Type B pancreatic cell (in vitro differentiated cells): ENCODE measurements at regions not wholly inside any gene's neighbourhood (a gene's known extent, or its start where the extent isn't known, plus 50 kb on each side); places are given as distances from the start of the nearest gene placed in this dataset.

Experiments used
- DNase-seq: peaks from one replicate; pipeline ENCODE4 v3.0.0; 2021; ENCODE audit warnings: mixed read lengths; ENCODE audit not compliant: unreplicated experiment; ENCODE audit errors: extremely low spot score
- H3K27ac Mint-ChIP-seq: 2 replicates; pipeline ENCODE4 v1.8.0; 2021; ENCODE audit warnings: mild to moderate bottlenecking, mixed read lengths
- H3K27me3 Mint-ChIP-seq: 2 replicates; pipeline ENCODE4 v1.8.0; 2021; ENCODE audit warnings: mixed read lengths
- H3K36me3 Mint-ChIP-seq: 2 replicates; pipeline ENCODE4 v1.8.0; 2021; ENCODE audit warnings: mixed read lengths
- H3K4me1 Mint-ChIP-seq: one replicate; pipeline ENCODE4 v1.8.0; 2021; ENCODE audit warnings: mixed read lengths; ENCODE audit not compliant: unreplicated experiment
- H3K4me3 Mint-ChIP-seq: 2 replicates; pipeline ENCODE4 v1.8.0; 2021; ENCODE audit warnings: mild to moderate bottlenecking, mixed read lengths
- H3K9me3 Mint-ChIP-seq: 2 replicates; pipeline ENCODE4 v1.8.0; 2021; ENCODE audit warnings: mixed read lengths
- CTCF ChIP-seq: fragments of 200-600 bp; sonication (generic); conservative IDR thresholded peaks from 2 replicates; pipeline ENCODE4 v1.5.0; 2021; ENCODE audit warnings: antibody characterized with exemption, mild to moderate bottlenecking

GRCh38 chr10:123581656-123582055 is 84.5 kb upstream of the GPR26 start:
- H3K27me3 Mint-ChIP-seq, result peaks cover 79% of the 10 kb centered on the region
- no peak for DNase-seq
- H3K36me3 Mint-ChIP-seq, result no peaks in the 10 kb centered on the region
- no peaks in the 10 kb centered on the region for H3K4me1 Mint-ChIP-seq
- H3K4me3 Mint-ChIP-seq, result no peak overlapping the region
- no peak overlapping the region for H3K27ac Mint-ChIP-seq
- no peak for TF ChIP-seq CTCF
- H3K9me3 Mint-ChIP-seq, result no peaks in the 10 kb centered on the region

- Mint-ChIP-seq H3K27ac (no peak overlapping the region), H3K36me3 (no peaks in the 10 kb centered on the region), H3K4me1 (no peaks in the 10 kb centered on the region), H3K4me3 (no peak overlapping the region), H3K9me3 (no peaks in the 10 kb centered on the region), H3K27me3 (peaks cover 79% of the 10 kb centered on the region)
- peak; percentile 86 for TF ChIP-seq CTCF
- peak; percentile 84 for DNase-seq
Observed at GRCh38 chr10:123582084-123582989, 83.8 kb upstream of the GPR26 start.

GRCh38 chr10:123583639-123584418 is 82.3 kb upstream of the GPR26 start:
- TF ChIP-seq CTCF, result peak; percentile 94
- Mint-ChIP-seq H3K27ac (no peak overlapping the region), H3K27me3 (peaks cover 68% of the 10 kb centered on the region), H3K4me3 (no peak overlapping the region), H3K36me3 (no peaks in the 10 kb centered on the region), H3K9me3 (no peaks in the 10 kb centered on the region), H3K4me1 (no peaks in the 10 kb centered on the region)
- peak; percentile 84 for DNase-seq

- no peak for TF ChIP-seq CTCF
- Mint-ChIP-seq H3K4me3 (no peak overlapping the region), H3K27ac (no peak overlapping the region), H3K9me3 (no peaks in the 10 kb centered on the region), H3K27me3 (peaks cover 64% of the 10 kb centered on the region), H3K4me1 (no peaks in the 10 kb centered on the region), H3K36me3 (no peaks in the 10 kb centered on the region)
- DNase-seq, result no peak
Observed at GRCh38 chr10:123584419-123584775, 81.8 kb upstream of the GPR26 start.

- TF ChIP-seq CTCF, result no peak
- Mint-ChIP-seq H3K27me3 (peaks cover 62% of the 10 kb centered on the region), H3K36me3 (no peaks in the 10 kb centered on the region), H3K9me3 (no peaks in the 10 kb centered on the region), H3K27ac (no peak overlapping the region), H3K4me1 (no peaks in the 10 kb centered on the region), H3K4me3 (no peak overlapping the region)
- no peak for DNase-seq
Observed at GRCh38 chr10:123585477-123586445, 80.4 kb upstream of the GPR26 start.
